Endometrial microvascular endothelial cells (primary cell): ENCODE measurements at regions not wholly inside any gene's neighbourhood (a gene's known extent, or its start where the extent isn't known, plus 50 kb on each side); places are given as distances from the start of the nearest gene placed in this dataset.

Experiments
- in situ Hi-C: cut with HindIII; loops from 2 replicates; pipeline ENCODE4 v1.10.0; 2017; ENCODE audit warnings: low sequenced_read_pairs, low pct_unique_long_range_greater_than_20kb; ENCODE audit errors: inconsistent ontology term

- in situ Hi-C loops: no loop called here
These were observed 51.0 kb downstream of the FAT4 start for GRCh38 chr4:125365731-125366130.

- in situ Hi-C loops: no loop called here
These were observed 53.4 kb downstream of the FAT4 start for GRCh38 chr4:125368146-125368545.

GRCh38 chr4:125368671-125369081 lies 53.9 kb downstream of the FAT4 start:
- in situ Hi-C loops: no loop called here

GRCh38 chr4:125369098-125369497 lies 54.3 kb downstream of the FAT4 start:
- in situ Hi-C loops: no loop called here

- in situ Hi-C loops: no loop called here
These were observed 55.7 kb downstream of the FAT4 start for GRCh38 chr4:125370478-125370877.

- in situ Hi-C loops: no loop called here
These were observed 68.2 kb downstream of the FAT4 start for GRCh38 chr4:125382995-125383394.

GRCh38 chr4:125387770-125388169 lies 73.0 kb downstream of the FAT4 start:
- in situ Hi-C loops: no loop called here

GRCh38 chr4:125388613-125389012 lies 73.9 kb downstream of the FAT4 start:
- in situ Hi-C loops: no loop called here

GRCh38 chr4:125389713-125390112 lies 75.0 kb downstream of the FAT4 start:
- in situ Hi-C loops: no loop called here

- in situ Hi-C loops: no loop called here
These were observed 75.4 kb downstream of the FAT4 start for GRCh38 chr4:125390126-125390525.

GRCh38 chr4:125390727-125391126 lies 76.0 kb downstream of the FAT4 start:
- in situ Hi-C loops: no loop called here

- in situ Hi-C loops: no loop called here
These were observed 77.9 kb downstream of the FAT4 start for GRCh38 chr4:125392694-125393093.

- in situ Hi-C loops: no loop called here
These were observed 79.1 kb downstream of the FAT4 start for GRCh38 chr4:125393825-125394224.

GRCh38 chr4:125397226-125397625 lies 82.5 kb downstream of the FAT4 start:
- in situ Hi-C loops: no loop called here

GRCh38 chr4:125398263-125399002 lies 83.7 kb downstream of the FAT4 start:
- in situ Hi-C loops: no loop called here

GRCh38 chr4:125400756-125401155 lies 86.0 kb downstream of the FAT4 start:
- in situ Hi-C loops: no loop called here

- in situ Hi-C loops: no loop called here
These were observed 87.0 kb downstream of the FAT4 start for GRCh38 chr4:125401784-125402183.

GRCh38 chr4:125420526-125420925 lies 105.8 kb downstream of the FAT4 start:
- in situ Hi-C loops: no loop called here

- in situ Hi-C loops: no loop called here
These were observed 106.8 kb downstream of the FAT4 start for GRCh38 chr4:125421547-125421946.

- in situ Hi-C loops: no loop called here
These were observed 108.4 kb downstream of the FAT4 start for GRCh38 chr4:125423124-125423523.

GRCh38 chr4:125428832-125429231 lies 114.1 kb downstream of the FAT4 start:
- in situ Hi-C loops: no loop called here
